ENCODE measurements at regions not wholly inside any gene's neighbourhood (a gene's known extent, or its start where the extent isn't known, plus 50 kb on each side); places are given as distances from the start of the nearest gene placed in this dataset.
"Not testable (repeated sequence)": the region's sequence is repeated elsewhere in the genome, so short reads cannot be mapped to it uniquely, and the experiment has no call there.

DNA sequence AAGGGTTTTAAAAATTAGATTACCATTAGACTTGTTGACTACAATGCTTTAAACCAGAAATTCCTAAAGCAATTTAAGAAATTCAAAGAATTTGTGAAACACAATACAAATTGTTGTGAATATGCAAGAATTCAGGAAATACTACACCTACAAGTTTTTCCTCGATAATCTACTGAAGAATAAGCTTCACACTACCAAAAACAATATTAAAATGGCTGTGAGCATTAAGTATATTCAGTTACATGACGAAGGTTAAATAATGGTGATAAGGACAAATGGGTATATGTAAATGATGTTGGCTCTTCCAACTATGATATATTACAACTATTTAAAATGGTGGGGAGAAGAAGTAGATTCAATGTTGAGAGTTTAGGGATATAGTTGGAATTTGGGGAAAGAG is 111.1 kb upstream of the HTR2C start:
- TF ChIP-seq, protein P1, sequence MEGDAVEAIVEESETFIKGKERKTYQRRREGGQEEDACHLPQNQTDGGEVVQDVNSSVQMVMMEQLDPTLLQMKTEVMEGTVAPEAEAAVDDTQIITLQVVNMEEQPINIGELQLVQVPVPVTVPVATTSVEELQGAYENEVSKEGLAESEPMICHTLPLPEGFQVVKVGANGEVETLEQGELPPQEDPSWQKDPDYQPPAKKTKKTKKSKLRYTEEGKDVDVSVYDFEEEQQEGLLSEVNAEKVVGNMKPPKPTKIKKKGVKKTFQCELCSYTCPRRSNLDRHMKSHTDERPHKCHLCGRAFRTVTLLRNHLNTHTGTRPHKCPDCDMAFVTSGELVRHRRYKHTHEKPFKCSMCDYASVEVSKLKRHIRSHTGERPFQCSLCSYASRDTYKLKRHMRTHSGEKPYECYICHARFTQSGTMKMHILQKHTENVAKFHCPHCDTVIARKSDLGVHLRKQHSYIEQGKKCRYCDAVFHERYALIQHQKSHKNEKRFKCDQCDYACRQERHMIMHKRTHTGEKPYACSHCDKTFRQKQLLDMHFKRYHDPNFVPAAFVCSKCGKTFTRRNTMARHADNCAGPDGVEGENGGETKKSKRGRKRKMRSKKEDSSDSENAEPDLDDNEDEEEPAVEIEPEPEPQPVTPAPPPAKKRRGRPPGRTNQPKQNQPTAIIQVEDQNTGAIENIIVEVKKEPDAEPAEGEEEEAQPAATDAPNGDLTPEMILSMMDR (IDR thresholded peaks at IDR 0.05; ENCODE audit: poor library complexity, severe bottlenecking) = no peak
- ATAC-seq (ENCODE audit: low read depth) (no peak), DNase-seq (ENCODE audit: low spot score) (no peak)
- Histone ChIP-seq H3K27me3 (ENCODE audit: insufficient read depth, poor library complexity, severe bottlenecking) (no peaks in the 10 kb centered on the region), H3K9me3 (ENCODE audit: severe bottlenecking) (no peaks in the 10 kb centered on the region), H3K4me1 (ENCODE audit: insufficient read depth, poor library complexity, severe bottlenecking) (no peaks in the 10 kb centered on the region), H3K36me3 (ENCODE audit: low read depth) (no peaks in the 10 kb centered on the region), H3K4me3 (ENCODE audit: severe bottlenecking) (no peak overlapping the region), H3K27ac (ENCODE audit: poor library complexity, severe bottlenecking) (no peak overlapping the region)

DNA sequence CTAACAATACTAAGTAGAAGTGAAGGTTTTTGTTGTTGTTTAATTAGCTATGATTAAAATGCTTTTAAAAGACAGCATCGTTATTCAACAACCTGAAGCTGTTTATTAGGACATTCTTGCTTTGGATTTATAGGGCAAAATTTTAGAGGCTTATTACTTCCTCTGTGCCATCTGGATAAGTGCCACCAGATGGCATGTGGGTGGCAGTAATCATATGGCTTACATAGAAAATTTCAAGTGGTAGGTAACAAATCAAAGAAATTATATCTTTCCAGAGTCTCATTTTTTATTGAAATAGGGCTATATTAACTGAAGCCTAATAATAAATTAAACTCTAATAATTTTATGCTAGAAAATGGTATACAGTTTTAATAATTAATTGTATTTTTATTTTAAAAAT is 83.3 kb upstream of the HTR2C start:
- TF ChIP-seq, protein P1 (IDR thresholded peaks at IDR 0.05; ENCODE audit: poor library complexity, severe bottlenecking) = no peak
- Histone ChIP-seq H3K9me3 (ENCODE audit: severe bottlenecking) (no peaks in the 10 kb centered on the region), H3K4me1 (ENCODE audit: insufficient read depth, poor library complexity, severe bottlenecking) (no peaks in the 10 kb centered on the region), H3K27ac (ENCODE audit: poor library complexity, severe bottlenecking) (no peak overlapping the region), H3K4me3 (ENCODE audit: severe bottlenecking) (no peak overlapping the region), H3K36me3 (ENCODE audit: low read depth) (no peaks in the 10 kb centered on the region), H3K27me3 (ENCODE audit: insufficient read depth, poor library complexity, severe bottlenecking) (no peaks in the 10 kb centered on the region)
- no peak for DNase-seq (ENCODE audit: low spot score)
- ATAC-seq (ENCODE audit: low read depth) = no peak

DNA sequence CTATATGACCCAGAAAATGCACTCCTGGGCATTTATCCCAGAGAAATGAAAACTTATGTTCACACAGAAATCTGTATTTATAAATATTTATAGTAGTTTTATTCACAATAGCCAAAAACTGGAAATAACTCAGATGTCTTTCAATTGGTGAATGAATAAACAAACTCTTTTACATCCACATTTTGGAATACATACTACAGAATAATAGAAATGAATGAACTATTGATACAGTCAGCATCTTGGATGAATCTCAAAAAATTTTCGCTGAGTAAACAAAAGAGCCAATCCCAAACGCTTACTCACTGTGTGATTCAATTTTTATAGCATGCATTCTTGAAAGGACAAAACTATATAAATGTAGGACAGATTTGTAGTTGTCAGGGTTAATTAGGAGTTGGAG is 75.1 kb upstream of the HTR2C start:
- H3K27me3 ChIP-seq (ENCODE audit: insufficient read depth, poor library complexity, severe bottlenecking) = no peaks in the 10 kb centered on the region
- DNase-seq (ENCODE audit: low spot score) = no peak
- H3K4me1 ChIP-seq (ENCODE audit: insufficient read depth, poor library complexity, severe bottlenecking) = no peaks in the 10 kb centered on the region
- no peak overlapping the region for H3K27ac ChIP-seq (ENCODE audit: poor library complexity, severe bottlenecking)
- no peaks in the 10 kb centered on the region for H3K9me3 ChIP-seq (ENCODE audit: severe bottlenecking)
- TF ChIP-seq, protein P1 (IDR thresholded peaks at IDR 0.05; ENCODE audit: poor library complexity, severe bottlenecking) = no peak
- no peak overlapping the region for H3K4me3 ChIP-seq (ENCODE audit: severe bottlenecking)
- no peaks in the 10 kb centered on the region for H3K36me3 ChIP-seq (ENCODE audit: low read depth)
- ATAC-seq (ENCODE audit: low read depth) = 0 out of 3 replicates have a peak, but pooled peaks have one; percentile 21

DNA sequence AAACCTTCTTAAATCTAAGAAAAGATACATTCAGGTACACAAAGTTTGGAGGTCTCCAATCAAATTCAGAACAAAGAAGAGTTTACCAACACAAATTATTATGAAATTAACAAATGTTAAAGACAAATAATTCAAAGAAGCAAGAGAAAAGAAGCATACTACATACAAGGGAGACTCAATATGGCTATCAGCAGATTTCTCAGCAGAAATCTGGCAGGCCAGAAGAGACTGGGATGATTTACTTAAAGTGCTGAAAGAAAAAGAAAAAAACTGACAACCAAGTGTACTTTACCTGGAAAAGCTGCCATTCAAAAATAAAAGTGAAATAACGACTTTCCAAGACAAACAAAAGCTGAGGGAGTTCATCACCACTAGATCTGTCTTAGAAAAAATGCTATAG is 64.4 kb upstream of the HTR2C start:
- Histone ChIP-seq H3K4me3 (ENCODE audit: severe bottlenecking) (no peak overlapping the region), H3K27ac (ENCODE audit: poor library complexity, severe bottlenecking) (no peak overlapping the region), H3K4me1 (ENCODE audit: insufficient read depth, poor library complexity, severe bottlenecking) (no peaks in the 10 kb centered on the region), H3K27me3 (ENCODE audit: insufficient read depth, poor library complexity, severe bottlenecking) (no peaks in the 10 kb centered on the region), H3K9me3 (ENCODE audit: severe bottlenecking) (no peaks in the 10 kb centered on the region), H3K36me3 (ENCODE audit: low read depth) (no peaks in the 10 kb centered on the region)
- TF ChIP-seq, protein P1 (IDR thresholded peaks at IDR 0.05; ENCODE audit: poor library complexity, severe bottlenecking) = no peak
- no peak for ATAC-seq (ENCODE audit: low read depth)
- DNase-seq (ENCODE audit: low spot score) = no peak

DNA sequence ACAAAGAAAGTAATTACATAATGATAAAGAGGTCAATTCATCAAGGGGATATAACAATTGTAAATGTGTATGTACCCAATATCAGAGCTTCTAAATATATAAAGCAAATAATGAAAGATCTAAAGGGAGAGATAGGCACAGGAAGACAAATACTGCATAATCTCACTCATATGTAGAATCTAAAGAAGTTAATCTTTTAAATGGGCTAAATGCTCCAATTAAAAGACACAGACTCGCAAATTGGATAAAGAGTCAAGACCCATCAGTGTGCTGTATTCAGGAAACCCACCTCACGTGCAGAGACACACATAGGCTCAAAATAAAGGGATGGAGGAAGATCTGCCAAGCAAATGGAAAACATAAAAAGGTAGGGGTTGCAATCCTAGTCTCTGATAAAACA is 63.2 kb upstream of the HTR2C start:
- H3K4me3 ChIP-seq (ENCODE audit: severe bottlenecking); DNase-seq (ENCODE audit: low spot score); H3K4me1 ChIP-seq (ENCODE audit: insufficient read depth, poor library complexity, severe bottlenecking); H3K27ac ChIP-seq (ENCODE audit: poor library complexity, severe bottlenecking); H3K9me3 ChIP-seq (ENCODE audit: severe bottlenecking); H3K36me3 ChIP-seq (ENCODE audit: low read depth); ATAC-seq (ENCODE audit: low read depth); H3K27me3 ChIP-seq (ENCODE audit: insufficient read depth, poor library complexity, severe bottlenecking): not testable (repeated sequence)
